K562 (cell line): ENCODE measurements at regions not wholly inside any gene's neighbourhood (a gene's known extent, or its start where the extent isn't known, plus 50 kb on each side); places are given as distances from the start of the nearest gene placed in this dataset.

ENCODE experiments used
- ADNP ChIP-seq: fragments of 200-800 bp; sonication (Bioruptor generic); IDR thresholded peaks from 2 replicates; pipeline ENCODE4 v1.6.1; 2016; ENCODE audit warnings: missing genetic modification characterization, missing compliant biosample characterization
- KLF6 ChIP-seq: fragments of 250-450 bp; sonication (Bioruptor Pico); IDR thresholded peaks from 2 replicates; pipeline ENCODE4 v1.4.0; 2020; ENCODE audit warnings: mild to moderate bottlenecking, moderate library complexity, borderline replicate concordance
- MTA3 ChIP-seq: fragments of 450-650 bp; formaldehyde crosslinking; IDR thresholded peaks from 2 replicates; pipeline ENCODE4 v1.6.1; 2017; ENCODE audit warnings: mild to moderate bottlenecking, borderline replicate concordance

DNA sequence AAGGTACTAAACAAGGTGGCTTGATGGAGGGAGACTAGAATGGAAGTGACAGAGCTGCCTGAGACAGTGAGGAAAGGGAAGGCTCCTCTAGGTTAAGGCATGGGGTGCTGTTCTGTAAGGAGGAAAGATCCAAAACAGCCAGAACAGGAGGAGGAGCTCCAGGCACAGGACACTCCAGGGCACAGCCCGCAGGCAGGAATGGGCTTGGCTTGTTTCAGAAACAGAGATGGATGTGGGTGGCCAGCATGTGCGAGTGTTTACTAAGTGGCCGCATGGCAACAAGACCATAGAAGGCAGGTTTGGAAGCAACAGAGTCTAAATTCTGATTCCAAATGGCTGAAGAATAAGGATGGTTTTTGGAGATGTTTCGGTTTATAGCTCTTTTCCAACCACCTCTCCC, 889.1 kb downstream of the AACS start:
- no peak for TF ChIP-seq MTA3
- TF ChIP-seq KLF6, result no peak
- TF ChIP-seq ADNP, result no peak
